ENCODE measurements at regions not wholly inside any gene's neighbourhood (a gene's known extent, or its start where the extent isn't known, plus 50 kb on each side); places are given as distances from the start of the nearest gene placed in this dataset.
"Not testable (repeated sequence)": the region's sequence is repeated elsewhere in the genome, so short reads cannot be mapped to it uniquely, and the experiment has no call there.

DNA sequence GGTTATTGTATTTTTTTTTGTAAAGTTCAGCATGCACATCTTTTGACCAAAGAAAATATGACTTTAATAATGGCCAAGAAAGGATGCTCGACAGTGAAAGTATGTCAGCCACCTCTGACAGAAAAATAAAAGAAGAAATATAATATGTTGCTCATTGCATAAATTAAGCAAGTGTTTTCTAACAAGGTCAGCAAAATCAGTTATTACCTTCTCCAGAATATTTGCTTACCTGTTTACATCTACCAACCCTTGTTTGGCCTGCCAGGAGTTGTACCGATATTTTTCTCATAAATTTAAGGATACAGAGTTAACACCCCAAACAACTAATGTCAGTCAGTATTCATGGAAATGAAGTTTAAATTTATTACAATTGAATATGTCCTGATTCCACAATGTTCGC lies 685.4 kb downstream of the PLA2G4A start:
- intact Hi-C loops (cut with micrococcal nuclease) = no loop called here

DNA sequence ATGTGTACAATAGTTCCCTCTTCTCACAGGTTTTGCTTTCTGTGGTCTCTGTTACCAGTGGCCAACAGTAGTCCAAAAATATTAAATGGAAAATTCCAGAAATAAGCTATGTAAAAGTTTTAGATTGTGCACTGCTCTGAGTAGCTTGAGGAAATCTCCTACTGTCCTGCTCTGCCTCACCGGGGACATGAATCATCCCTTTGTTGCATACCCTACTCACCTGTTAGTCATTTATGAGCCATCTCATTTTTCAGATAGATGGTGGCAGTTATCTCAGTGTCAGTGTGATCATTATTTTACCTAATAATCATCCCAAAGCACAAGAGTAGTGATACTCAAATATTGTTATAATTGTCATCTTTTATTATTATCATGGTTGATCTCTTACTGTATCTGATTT lies 688.1 kb downstream of the PLA2G4A start:
- intact Hi-C loops (cut with micrococcal nuclease) = no loop called here

DNA sequence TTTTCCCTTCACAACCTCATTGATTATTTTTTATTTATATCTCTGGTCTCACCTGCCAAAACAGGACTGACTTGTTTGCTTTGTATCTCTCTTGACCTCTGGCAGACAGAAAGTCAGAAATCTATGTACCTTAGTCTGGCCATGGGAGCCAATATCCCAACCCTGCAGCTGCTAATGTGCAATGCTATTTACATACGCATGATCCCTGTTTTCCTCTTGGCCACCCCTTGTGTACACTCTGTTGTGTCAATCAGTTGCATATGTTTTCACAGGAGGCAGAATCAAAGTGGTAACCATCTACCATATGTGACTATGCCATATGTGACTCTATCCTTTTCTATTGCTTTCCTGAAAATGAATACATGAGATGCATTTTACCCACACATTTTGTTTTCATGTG lies 688.8 kb downstream of the PLA2G4A start:
- intact Hi-C loops (cut with micrococcal nuclease) = no loop called here

DNA sequence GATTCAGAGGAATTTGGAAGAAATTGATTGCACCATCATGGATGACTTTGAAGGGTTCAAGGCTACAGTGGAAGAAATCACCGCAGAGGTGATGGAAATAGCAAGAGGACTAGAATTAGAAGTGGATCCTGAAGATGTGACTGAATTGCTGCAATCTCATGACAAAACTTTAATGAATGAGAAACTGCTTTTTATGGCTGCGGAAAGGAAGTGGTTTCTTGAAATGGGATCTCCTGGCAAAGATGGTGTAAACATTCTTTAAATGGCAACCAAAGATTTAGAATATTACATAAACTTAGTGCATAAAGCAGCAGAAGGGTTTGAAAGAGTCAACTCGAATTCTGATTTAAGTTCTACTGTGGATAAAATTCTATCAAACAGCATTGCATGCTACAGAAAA lies 698.6 kb downstream of the PLA2G4A start:
- intact Hi-C loops (cut with micrococcal nuclease) = no loop called here

DNA sequence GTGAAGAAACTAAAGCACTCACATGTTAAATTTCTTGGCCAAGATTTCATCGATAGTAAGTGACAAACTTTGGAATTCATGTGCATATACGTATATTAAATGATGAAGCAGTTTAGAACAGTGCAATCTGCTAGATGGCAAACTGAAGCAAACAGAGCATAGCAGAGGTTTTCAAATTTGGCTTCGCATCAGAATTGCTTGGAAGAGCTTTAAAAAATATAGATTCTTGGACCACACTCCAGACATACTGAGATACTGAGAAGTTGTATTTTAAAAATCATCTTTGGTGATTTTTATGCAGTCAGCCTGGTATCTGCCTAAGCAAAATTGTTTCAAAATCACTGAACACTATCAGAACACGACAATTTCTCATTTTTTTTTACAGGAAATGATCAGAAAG lies 709.2 kb downstream of the PLA2G4A start:
- intact Hi-C loops (cut with micrococcal nuclease) = no loop called here

GRCh38 chr1:187549540-187549939 lies 720.8 kb downstream of the PLA2G4A start:
- intact Hi-C loops (cut with micrococcal nuclease) = no loop called here

DNA sequence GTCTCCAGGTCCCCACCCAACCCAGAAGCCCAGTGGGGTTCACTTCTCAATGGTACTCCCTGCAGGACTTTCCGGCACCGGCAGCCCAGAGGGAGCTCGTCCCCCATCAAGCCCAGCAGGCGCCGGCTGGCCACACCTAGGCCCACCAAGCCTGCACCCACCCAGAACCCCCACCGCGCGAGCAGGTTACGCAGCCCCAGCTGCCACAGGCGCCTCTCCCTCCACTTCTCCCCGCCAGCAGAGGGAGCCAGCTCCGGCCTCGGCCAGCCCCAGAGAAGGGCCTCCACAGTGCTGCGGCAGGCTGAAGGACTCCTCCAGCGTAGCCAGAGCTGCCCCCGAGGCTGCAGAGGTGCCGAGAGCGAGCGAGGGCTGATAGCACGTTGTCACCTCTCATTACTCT lies 722.3 kb downstream of the PLA2G4A start:
- intact Hi-C loops (cut with micrococcal nuclease) = no loop called here

DNA sequence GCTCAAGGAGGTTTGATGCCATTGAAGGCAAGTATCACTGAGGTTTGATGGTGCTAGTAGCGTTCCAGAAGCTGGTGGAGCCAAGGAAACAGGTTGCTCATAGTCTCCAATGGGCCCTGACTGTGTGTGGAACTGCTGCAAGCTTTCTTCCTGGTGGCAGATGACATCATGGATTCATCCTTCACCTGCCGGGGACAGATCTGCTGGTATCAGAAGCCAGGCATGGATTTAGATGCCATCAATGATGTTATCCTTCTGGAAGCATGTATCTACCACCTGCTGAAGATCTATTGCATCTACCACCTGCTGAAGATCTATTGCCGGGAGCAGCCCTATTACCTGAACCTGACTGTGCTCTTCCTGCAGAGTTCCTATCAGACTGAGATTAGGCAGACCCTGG lies 734.4 kb downstream of the PLA2G4A start:
- intact Hi-C loops (cut with micrococcal nuclease) = no loop called here

GRCh38 chr1:187566354-187566753 lies 737.6 kb downstream of the PLA2G4A start:
- intact Hi-C loops (cut with micrococcal nuclease) = no loop called here

GRCh38 chr1:187568067-187568466 lies 739.3 kb downstream of the PLA2G4A start:
- intact Hi-C loops (cut with micrococcal nuclease) = no loop called here

- intact Hi-C loops (cut with micrococcal nuclease) = no loop called here
Observed at GRCh38 chr1:187570166-187570565, 741.4 kb downstream of the PLA2G4A start.

DNA sequence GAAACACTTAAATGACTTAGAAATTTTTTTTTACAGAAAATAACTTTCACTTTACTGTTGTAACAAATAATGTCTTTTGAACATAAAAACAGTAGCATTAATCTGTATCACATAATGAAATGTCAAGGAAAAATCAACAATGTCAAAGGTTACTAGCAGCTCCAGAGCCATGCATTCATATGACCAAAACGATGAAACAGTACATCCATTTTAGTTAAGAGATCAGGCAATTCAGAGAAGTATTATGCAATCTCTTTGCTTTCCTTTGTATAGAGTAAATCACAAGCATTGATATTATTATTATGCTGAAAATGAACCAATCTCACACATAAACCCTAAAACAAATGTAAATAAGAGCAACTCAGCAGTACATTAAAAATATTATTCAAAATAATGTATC lies 748.9 kb downstream of the PLA2G4A start:
- intact Hi-C loops (cut with micrococcal nuclease) = no loop called here

DNA sequence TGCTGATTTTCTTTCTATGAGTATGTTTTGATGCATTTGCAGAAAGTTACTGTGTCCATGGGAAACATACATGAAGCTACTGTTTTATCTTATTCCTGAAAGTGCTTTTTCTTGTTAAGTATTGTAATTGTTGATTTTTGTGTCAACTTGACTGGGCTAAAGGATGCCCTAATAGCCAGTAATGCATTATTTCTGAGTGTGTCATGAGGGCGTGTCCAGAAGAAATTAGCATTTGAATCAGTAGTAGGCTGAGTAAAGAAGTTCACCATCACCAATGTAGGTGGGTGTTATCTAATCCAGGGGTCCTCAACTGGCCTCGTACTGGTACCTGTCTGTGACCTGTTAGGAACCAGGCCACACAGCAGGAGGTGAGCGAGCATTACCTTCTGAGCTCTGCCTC lies 760.2 kb downstream of the PLA2G4A start:
- intact Hi-C loops (cut with micrococcal nuclease) = no loop called here

- intact Hi-C loops (cut with micrococcal nuclease) = no loop called here
Observed at GRCh38 chr1:187605736-187606135, 777.0 kb downstream of the PLA2G4A start.

DNA sequence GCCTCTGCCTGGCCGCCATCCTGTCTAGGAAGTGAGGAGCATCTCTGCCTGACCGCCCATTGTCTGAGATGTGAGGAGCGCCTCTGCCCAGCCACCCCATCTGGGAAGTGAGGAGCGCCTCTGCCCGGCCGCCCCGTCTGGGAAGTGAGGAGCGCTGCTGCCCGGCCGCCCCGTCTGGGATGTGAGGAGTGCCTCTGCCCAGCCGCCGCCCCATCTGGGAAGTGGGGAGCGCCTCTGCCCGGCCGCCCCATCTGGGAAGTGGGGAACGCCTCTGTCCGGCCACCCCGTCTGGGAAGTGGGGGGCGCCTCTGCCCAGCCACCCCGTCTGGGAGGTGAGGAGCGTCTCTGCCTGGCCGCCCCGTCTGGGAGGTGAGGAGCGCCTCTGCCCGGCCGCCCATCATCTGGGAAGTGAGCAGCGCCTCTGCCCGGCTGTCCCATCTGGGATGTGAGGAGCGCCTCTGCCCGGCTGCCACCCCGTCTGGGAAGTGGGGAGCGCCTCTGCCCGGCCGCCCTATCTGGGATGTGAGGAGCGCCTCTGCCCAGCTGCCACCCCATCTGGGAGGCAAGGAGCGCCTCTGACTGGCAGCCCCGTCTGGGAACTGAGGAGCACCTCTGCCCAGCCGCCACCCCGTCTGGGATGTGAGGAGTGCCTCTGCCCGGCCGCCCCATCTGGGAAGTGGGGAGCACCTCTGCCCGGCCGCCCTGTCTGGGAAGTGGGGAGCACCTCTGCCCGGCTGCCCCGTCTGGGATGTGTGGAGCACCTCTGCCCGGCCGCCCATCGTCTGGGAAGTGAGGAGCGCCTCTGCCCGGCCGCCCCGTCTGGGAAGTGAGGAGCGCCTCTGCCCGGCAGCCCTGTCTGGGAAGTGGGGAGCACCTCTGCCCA lies 787.3 kb downstream of the PLA2G4A start:
- intact Hi-C loops (cut with micrococcal nuclease) = not testable (repeated sequence)

DNA sequence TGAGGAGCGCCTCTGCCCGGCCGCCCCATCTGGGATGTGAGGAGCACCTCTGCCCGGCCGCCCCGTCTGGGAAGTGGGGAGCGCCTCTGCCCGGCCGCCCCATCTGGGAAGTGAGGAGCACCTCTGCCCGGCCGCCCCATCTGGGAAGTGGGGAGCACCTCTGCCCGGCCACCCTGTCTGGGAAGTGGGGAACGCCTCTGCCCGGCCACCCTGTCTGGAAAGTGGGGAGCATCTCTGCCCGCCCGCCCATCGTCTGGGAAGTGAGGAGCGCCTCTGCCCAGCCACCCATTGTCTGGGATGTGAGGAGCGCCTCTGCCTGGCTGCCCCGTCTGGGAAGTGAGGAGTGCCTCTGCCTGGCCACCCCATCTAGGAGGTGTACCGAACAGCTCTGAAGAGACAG lies 788.1 kb downstream of the PLA2G4A start:
- intact Hi-C loops (cut with micrococcal nuclease) = not testable (repeated sequence)

GRCh38 chr1:187617776-187618175 lies 789.0 kb downstream of the PLA2G4A start:
- intact Hi-C loops (cut with micrococcal nuclease) = no loop called here

- intact Hi-C loops (cut with micrococcal nuclease) = no loop called here
Observed at GRCh38 chr1:187619175-187619574, 790.4 kb downstream of the PLA2G4A start.

GRCh38 chr1:187621951-187622350 lies 793.2 kb downstream of the PLA2G4A start:
- intact Hi-C loops (cut with micrococcal nuclease) = no loop called here

- intact Hi-C loops (cut with micrococcal nuclease) = no loop called here
Observed at GRCh38 chr1:187622545-187622944, 793.8 kb downstream of the PLA2G4A start.

DNA sequence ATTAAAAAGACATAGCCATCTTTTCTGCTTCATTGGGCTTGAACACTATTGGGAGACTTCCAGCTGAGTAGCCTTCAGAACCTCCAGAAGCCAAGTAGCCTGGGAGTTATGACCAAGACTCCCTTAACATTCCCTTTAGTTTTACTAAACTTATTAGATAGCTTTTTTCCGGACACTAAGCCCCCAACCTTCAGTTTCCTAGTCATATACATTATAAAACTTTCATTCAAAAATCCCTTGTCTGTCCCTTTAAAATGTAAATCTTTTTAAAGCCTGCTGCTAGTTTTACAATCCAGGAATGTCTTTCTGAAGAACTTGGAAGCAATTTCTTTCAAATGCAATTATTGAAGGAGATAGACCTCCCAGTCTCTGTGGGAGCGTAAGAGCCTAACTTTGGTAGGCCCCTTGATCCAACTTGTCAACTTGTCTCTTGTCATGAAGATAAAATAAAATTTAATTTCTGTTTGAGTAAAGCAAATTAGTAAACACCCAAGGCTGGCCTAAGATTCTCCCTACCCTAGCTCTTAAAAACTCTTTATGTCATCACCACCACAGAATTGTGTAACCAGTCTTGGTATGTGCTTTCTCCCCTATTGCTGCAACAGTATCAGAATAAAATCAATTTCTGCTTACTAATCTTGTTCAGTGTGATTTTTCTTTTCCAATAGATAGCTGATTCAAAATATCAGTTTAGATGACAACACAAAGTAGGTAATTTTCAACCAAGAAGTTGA lies 796.2 kb downstream of the PLA2G4A start:
- intact Hi-C loops (cut with micrococcal nuclease) = no loop called here

GRCh38 chr1:187626056-187626455 lies 797.3 kb downstream of the PLA2G4A start:
- intact Hi-C loops (cut with micrococcal nuclease) = no loop called here

- intact Hi-C loops (cut with micrococcal nuclease) = no loop called here
Observed at GRCh38 chr1:187627516-187627915, 798.8 kb downstream of the PLA2G4A start.
